GM23338 (cell line): ENCODE measurements at regions not wholly inside any gene's neighbourhood (a gene's known extent, or its start where the extent isn't known, plus 50 kb on each side); places are given as distances from the start of the nearest gene placed in this dataset.

Experiments
- CREB1 ChIP-seq: fragments of 250-450 bp; sonication (Bioruptor Pico); IDR thresholded peaks from 2 replicates; pipeline ENCODE4 v1.5.0; 2020; ENCODE audit warnings: low read depth, mild to moderate bottlenecking, moderate library complexity
- CTCF ChIP-seq, 2 experiments: fragments of 200-600 bp in 1 of 2; sonication (generic) in 1 of 2; conservative IDR thresholded peaks; 2 replicates each; pipeline versions ENCODE4 v1.5.1 to v1.6.1; 2016 to 2017; ENCODE audit warnings: antibody characterized with exemption in 2 of 2, low read depth in 2 of 2, mild to moderate bottlenecking in 2 of 2, moderate library complexity in 1 of 2
- EZH2 ChIP-seq: fragments of 200-600 bp; sonication (generic); IDR thresholded peaks from one replicate; pipeline ENCODE4 v1.8.0; 2017; ENCODE audit warnings: antibody characterized with exemption, mild to moderate bottlenecking, low read depth; ENCODE audit not compliant: unreplicated experiment
- EZH2phosphoT487 ChIP-seq: fragments of 200-600 bp; sonication (generic); IDR thresholded peaks from one replicate; pipeline ENCODE4 v1.8.1; 2018; ENCODE audit warnings: antibody characterized with exemption; ENCODE audit not compliant: unreplicated experiment
- JUNB ChIP-seq: IDR thresholded peaks from one replicate; pipeline ENCODE4 v1.6.1; 2016; ENCODE audit warnings: antibody characterized with exemption; ENCODE audit not compliant: unreplicated experiment
- NANOG ChIP-seq: IDR thresholded peaks from 2 replicates; pipeline ENCODE4 v1.6.1; 2016; ENCODE audit warnings: antibody characterized with exemption, borderline replicate concordance
- POLR2AphosphoS5 ChIP-seq: IDR thresholded peaks from 2 replicates; pipeline ENCODE4 v1.6.1; 2016; ENCODE audit warnings: antibody characterized with exemption, low read depth
- STAT1 ChIP-seq: IDR thresholded peaks from one replicate; pipeline ENCODE4 v1.6.1; 2016; ENCODE audit warnings: antibody characterized with exemption; ENCODE audit not compliant: unreplicated experiment
- ZNF114 ChIP-seq: fragments of 250-450 bp; sonication (Bioruptor Pico); IDR thresholded peaks from 2 replicates; pipeline ENCODE4 v1.5.0; 2020; ENCODE audit warnings: mild to moderate bottlenecking, moderate library complexity
- ZNF331 ChIP-seq: fragments of 250-450 bp; sonication (Bioruptor Pico); IDR thresholded peaks from 2 replicates; pipeline ENCODE4 v1.5.0; 2020; ENCODE audit warnings: low read depth, mild to moderate bottlenecking, moderate library complexity
- ZNF462 ChIP-seq: fragments of 250-450 bp; sonication (Bioruptor Pico); IDR thresholded peaks from 2 replicates; pipeline ENCODE4 v1.5.0; 2020; ENCODE audit warnings: mild to moderate bottlenecking, moderate library complexity
- TF ChIP-seq, protein P1 (sequence below): IDR thresholded peaks from one replicate; pipeline ENCODE4 v1.6.1; 2018; ENCODE audit warnings: antibody characterized with exemption; ENCODE audit not compliant: unreplicated experiment
- TF ChIP-seq, protein P2 (sequence below): IDR thresholded peaks from 2 replicates; pipeline ENCODE4 v1.6.1; 2016; ENCODE audit warnings: antibody characterized with exemption

DNA sequence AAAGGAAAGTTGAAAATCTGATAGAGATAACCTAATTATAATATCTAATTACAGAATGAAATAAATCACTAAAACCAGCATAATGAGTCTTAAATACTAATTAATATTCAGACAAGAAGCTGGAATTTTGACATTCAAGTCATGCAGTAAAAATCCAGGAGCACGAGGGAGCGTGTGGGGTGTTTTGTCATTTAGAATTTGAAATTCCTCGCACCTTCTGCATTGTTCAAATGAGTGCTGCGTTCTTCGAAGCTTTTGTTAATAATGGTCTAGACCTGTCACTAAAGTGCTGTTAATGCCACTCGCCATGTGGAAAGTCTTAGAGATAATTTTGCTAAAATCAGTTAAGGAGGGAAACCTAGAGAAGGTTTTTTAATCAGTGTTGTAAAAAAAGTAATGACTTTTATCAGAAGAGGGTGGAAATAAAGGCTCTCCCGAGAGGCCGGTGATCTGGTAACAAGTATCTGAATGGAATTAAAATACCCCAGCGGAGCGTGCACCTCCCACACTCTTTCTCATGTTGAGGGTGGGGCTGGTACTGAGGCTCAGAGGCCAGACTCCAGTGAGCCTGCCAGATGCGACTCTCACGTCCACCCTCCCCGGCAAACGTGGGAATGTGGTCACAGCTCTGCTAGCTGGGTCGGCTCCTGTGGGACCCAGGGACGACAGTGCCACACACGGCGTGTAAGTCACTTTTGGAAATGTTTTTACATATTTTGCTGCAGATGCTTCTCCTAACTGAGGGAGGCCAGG, 69.4 kb upstream of the MYT1L start:
- TF ChIP-seq EZH2phosphoT487 = no peak
- TF ChIP-seq ZNF114 (CRISPR knock-in tag) = no peak
- TF ChIP-seq, protein P1, sequence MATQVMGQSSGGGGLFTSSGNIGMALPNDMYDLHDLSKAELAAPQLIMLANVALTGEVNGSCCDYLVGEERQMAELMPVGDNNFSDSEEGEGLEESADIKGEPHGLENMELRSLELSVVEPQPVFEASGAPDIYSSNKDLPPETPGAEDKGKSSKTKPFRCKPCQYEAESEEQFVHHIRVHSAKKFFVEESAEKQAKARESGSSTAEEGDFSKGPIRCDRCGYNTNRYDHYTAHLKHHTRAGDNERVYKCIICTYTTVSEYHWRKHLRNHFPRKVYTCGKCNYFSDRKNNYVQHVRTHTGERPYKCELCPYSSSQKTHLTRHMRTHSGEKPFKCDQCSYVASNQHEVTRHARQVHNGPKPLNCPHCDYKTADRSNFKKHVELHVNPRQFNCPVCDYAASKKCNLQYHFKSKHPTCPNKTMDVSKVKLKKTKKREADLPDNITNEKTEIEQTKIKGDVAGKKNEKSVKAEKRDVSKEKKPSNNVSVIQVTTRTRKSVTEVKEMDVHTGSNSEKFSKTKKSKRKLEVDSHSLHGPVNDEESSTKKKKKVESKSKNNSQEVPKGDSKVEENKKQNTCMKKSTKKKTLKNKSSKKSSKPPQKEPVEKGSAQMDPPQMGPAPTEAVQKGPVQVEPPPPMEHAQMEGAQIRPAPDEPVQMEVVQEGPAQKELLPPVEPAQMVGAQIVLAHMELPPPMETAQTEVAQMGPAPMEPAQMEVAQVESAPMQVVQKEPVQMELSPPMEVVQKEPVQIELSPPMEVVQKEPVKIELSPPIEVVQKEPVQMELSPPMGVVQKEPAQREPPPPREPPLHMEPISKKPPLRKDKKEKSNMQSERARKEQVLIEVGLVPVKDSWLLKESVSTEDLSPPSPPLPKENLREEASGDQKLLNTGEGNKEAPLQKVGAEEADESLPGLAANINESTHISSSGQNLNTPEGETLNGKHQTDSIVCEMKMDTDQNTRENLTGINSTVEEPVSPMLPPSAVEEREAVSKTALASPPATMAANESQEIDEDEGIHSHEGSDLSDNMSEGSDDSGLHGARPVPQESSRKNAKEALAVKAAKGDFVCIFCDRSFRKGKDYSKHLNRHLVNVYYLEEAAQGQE = no peak
- no peak for TF ChIP-seq CTCF (conservative IDR thresholded peaks at IDR 0.05; ENCODE audit: low read depth in 2 of 2)
- TF ChIP-seq POLR2AphosphoS5 = no peak
- no peak for TF ChIP-seq CREB1 (CRISPR knock-in tag)
- TF ChIP-seq, protein P2, sequence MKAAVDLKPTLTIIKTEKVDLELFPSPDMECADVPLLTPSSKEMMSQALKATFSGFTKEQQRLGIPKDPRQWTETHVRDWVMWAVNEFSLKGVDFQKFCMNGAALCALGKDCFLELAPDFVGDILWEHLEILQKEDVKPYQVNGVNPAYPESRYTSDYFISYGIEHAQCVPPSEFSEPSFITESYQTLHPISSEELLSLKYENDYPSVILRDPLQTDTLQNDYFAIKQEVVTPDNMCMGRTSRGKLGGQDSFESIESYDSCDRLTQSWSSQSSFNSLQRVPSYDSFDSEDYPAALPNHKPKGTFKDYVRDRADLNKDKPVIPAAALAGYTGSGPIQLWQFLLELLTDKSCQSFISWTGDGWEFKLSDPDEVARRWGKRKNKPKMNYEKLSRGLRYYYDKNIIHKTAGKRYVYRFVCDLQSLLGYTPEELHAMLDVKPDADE = no peak
- TF ChIP-seq EZH2 = no peak
- TF ChIP-seq ZNF331 (CRISPR knock-in tag) = no peak
- no peak for TF ChIP-seq JUNB
- TF ChIP-seq NANOG = no peak
- no peak for TF ChIP-seq STAT1
- TF ChIP-seq ZNF462 (CRISPR knock-in tag) = no peak
